Stomach (tissue), 4 donors: ENCODE measurements at regions not wholly inside any gene's neighbourhood (a gene's known extent, or its start where the extent isn't known, plus 50 kb on each side); places are given as distances from the start of the nearest gene placed in this dataset.

Experiments
- POLR2A ChIP-seq, 4 donors: fragments of 450-650 bp; IDR thresholded peaks; one replicate each; pipeline ENCODE4 v1.6.1; 2016; ENCODE audit warnings: antibody characterized with exemption in 4 of 4, control low read depth in 2 of 4, mild to moderate bottlenecking in 1 of 4, moderate library complexity in 1 of 4
- POLR2AphosphoS5 ChIP-seq, 3 donors: sonication (generic); formaldehyde crosslinking; IDR thresholded peaks; one replicate each; pipeline ENCODE4 v1.6.1; 2016; ENCODE audit warnings: antibody characterized with exemption in 3 of 3
- TF ChIP-seq, protein P1 (sequence below), 7 experiments: fragments of 450-650 bp in 4 of 7; fragments of 200-600 bp in 3 of 7; sonication (generic) in 3 of 7; IDR thresholded peaks; one replicate each; pipeline ENCODE4 v1.5.1; 2016 to 2019; ENCODE audit warnings: antibody characterized with exemption in 7 of 7, control low read depth in 2 of 7, mild to moderate bottlenecking in 1 of 7

DNA sequence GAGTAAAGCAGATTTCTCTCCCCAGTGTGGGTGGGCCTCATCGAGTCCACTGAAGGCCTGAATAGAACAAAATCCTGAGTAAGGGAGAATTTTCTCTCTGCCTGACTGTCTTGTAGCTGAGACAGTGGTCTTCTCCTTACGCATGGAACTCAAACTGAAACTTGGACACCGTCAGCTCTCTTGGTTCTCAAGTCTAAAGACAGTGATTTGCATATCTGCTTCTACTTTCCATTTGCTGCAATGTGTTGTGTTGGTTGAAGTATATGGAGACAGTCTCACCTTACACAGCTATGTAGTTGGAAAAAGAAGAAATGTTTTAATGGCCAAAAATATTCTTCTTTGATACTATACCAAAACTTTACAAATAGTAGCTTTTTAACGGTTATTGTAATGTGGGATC lies 160.2 kb upstream of the LMNTD1 start:
- TF ChIP-seq, protein P1, sequence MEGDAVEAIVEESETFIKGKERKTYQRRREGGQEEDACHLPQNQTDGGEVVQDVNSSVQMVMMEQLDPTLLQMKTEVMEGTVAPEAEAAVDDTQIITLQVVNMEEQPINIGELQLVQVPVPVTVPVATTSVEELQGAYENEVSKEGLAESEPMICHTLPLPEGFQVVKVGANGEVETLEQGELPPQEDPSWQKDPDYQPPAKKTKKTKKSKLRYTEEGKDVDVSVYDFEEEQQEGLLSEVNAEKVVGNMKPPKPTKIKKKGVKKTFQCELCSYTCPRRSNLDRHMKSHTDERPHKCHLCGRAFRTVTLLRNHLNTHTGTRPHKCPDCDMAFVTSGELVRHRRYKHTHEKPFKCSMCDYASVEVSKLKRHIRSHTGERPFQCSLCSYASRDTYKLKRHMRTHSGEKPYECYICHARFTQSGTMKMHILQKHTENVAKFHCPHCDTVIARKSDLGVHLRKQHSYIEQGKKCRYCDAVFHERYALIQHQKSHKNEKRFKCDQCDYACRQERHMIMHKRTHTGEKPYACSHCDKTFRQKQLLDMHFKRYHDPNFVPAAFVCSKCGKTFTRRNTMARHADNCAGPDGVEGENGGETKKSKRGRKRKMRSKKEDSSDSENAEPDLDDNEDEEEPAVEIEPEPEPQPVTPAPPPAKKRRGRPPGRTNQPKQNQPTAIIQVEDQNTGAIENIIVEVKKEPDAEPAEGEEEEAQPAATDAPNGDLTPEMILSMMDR (IDR thresholded peaks at IDR 0.05): no peak
- TF ChIP-seq POLR2A (IDR thresholded peaks at IDR 0.05) (no peak), POLR2AphosphoS5 (IDR thresholded peaks at IDR 0.05) (no peak)
